GM19452 (cell line): ENCODE measurements at regions not wholly inside any gene's neighbourhood (a gene's known extent, or its start where the extent isn't known, plus 50 kb on each side); places are given as distances from the start of the nearest gene placed in this dataset.

Experiments used
- ATAC-seq: cut with Tn5 transposase; IDR thresholded peaks from one replicate; pipeline ENCODE4 v1.9.1; 2021; ENCODE audit not compliant: unreplicated experiment

GRCh38 chr3:157746391-157746790 is 243.2 kb upstream of the VEPH1 start:
- no peak for ATAC-seq

DNA sequence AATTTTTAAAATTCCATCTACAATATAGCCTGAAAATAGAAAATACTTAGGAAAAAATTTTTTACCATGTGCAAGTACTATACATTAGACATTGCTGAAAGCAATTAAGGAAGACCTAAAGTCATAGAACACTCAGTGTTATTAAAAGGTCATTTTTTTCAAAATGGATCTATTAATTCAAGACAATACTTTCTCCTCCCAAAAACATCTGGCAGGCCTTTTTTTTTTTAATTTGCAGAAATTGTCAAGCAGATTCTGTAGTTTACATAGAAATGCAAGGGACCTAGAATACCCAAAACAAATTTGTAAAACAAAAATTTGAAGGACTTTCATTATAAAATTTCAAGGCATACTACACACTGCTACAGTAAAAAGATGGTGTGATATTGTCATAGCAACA is 238.4 kb upstream of the VEPH1 start:
- ATAC-seq: no peak

DNA sequence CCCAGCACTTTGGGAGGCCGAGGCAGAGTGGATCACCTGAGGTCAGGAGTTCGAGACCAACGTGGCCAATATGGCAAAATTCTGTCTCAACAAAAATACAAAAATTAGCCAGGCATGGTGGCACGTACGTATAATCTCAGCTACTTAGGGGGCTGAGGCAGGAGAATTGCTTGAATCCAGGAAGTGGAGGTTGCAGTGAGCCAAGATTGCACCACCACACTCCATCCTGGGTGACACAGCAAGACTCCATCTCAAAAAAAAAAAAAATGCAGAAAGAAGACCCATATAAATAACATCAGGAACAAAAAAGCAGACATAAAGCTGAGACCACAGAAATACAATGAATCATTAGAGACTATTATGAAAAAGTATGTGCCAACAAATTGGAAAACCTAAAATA is 235.2 kb upstream of the VEPH1 start:
- no peak for ATAC-seq

DNA sequence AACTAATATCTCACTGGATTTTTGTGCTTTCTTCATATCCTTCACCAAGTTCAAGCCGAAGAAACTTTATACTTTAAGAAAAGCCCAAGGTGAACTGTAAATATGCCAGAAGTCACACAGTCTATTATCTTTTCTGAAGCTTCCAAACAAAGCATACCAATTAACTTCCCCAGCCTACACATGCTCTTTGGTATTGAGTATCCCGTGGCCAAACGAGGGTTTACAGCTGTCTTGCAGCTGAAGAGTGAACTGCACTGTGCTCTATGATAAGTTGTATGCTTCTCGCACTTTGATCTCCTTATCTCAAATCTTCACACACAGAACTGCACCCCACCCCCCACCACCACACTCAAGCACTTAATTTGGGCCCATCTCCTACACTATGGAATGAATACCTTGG is 215.6 kb upstream of the VEPH1 start:
- ATAC-seq: no peak

DNA sequence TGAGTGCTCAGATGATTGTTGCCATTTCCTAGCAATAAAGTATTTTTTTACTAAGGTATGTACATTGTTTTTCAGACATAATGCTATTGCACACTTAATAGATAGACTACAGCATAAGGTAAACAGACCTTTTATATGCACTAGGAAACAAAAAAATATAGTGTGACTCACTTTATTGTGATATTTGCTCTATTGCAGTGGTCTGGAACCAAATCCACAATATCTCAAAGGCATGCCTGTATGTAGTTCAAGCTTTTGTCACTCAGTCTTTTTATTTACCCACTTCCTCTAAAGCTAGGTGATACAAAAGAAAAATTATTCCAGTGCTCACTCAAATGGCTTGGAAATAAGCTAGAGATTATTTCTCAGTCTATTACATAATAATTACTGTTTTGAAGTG is 209.9 kb upstream of the VEPH1 start:
- no peak for ATAC-seq

DNA sequence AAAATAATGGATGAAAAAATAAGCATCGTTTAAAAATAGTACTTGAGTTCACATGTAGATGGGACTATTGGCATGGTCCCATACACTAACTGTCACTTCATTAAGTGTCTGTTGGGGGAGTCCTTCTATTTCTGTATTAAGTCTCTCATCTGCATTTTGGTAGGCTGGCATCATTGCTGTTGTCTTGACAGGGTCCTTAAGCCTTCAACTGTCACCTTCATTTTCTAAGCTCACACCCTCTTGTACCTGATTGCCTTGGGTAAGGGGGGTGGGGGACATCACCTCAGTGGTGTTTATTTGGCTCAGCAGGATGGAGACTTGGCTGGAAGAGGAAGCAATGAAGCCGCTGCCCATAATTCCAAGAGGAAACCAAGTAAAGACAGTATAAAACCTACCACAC is 202.0 kb upstream of the VEPH1 start:
- no peak for ATAC-seq

DNA sequence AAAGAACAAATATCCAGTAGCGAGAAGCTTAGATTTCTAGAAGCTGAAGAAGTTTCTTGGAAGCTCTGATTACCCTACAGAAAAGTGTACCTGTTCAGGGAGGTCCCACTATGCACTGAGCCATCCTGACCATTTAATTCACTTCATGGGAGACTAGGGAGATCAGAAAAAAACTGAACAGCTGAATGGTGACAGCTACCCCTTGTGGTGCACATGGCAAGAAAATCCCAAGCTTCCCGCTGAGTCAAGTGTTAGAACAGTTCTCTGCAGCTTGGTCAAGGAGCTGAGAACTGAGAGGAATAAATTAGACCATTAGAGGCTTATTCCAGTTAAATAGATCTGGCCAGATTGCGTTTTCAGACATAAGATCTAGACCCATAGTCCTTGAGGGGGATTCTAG is 197.2 kb upstream of the VEPH1 start:
- no peak for ATAC-seq

DNA sequence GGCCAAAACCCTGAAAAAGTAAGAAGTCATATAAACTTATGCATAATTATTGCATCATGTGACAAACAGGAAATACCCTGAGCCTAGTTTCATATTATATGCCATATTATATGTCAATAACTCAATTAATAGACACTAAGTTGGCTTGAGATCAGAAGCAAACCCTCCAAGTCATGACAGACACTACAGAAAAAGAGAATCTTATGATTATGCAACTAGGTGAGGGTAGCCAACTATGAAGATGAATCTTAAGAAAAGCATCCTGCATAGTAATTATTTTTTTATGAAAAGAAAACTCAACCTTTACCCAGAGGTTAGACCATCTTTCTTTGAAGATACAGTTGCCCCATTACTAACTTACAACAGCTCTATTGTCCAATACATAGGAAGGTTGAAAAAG is 192.4 kb upstream of the VEPH1 start:
- no peak for ATAC-seq

GRCh38 chr3:157695103-157695502 is 191.9 kb upstream of the VEPH1 start:
- no peak for ATAC-seq

DNA sequence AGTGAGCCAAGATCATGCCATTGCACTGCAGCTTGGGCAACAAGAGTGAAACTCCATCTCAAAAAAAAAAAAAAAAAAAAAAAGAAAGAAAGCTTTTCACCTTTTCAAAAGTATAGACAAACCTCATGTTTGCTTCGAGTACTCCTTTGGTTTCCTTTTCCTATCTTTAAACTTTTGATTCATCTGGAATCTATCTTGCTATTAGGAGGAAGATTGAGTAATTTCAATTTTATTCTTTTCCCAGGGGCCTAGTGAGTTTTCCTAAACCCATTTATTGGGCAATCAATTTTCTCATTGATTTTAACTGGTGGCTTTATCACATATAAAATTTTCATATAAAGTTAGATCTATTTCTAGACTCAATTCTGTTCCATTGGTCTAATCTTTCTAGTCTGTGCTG is 190.5 kb upstream of the VEPH1 start:
- no peak for ATAC-seq

GRCh38 chr3:157692468-157692867 is 189.3 kb upstream of the VEPH1 start:
- no peak for ATAC-seq

- no peak for ATAC-seq
Measured at GRCh38 chr3:157683668-157684067, 180.5 kb upstream of the VEPH1 start.

GRCh38 chr3:157672061-157672460 is 168.8 kb upstream of the VEPH1 start:
- ATAC-seq: no peak

- no peak for ATAC-seq
Measured at GRCh38 chr3:157671656-157672055, 168.4 kb upstream of the VEPH1 start.

DNA sequence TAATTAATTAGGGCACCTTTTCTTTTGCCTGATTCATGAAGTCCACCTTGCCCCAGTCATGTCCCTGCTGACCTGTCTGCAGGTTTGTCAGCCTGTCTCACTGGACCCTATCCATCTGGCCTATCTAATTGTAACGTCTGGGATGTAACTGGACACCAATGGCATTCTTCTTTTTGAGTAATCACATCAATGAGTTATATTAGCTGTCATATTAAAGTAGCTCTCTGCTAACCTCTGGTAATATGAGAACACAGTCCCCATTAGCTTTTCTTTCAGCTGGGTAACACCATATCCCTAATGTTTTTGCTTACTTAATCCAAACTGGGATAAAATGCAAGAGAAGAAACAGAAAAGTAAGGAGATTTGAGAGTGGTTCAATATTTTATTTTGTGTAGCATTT is 166.2 kb upstream of the VEPH1 start:
- ATAC-seq: no peak

DNA sequence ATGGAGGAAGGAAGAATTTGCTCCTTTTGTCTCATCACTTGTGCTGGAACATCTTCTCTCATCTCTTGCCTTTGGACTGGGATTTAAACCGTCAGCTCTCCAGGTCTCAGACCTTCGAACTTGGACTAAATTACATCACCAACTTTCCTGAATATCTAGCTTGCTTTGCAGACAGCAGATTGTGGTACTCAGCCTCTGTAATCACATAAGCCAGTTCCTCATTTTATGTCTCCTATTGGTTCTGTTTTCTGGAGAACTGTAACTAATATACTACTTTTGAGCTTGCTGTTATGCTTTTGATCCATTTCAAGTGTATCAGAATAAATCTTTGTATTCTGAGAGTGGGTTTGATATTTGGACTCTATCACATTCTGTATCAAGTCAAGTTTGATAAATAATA is 164.3 kb upstream of the VEPH1 start:
- ATAC-seq: no peak

DNA sequence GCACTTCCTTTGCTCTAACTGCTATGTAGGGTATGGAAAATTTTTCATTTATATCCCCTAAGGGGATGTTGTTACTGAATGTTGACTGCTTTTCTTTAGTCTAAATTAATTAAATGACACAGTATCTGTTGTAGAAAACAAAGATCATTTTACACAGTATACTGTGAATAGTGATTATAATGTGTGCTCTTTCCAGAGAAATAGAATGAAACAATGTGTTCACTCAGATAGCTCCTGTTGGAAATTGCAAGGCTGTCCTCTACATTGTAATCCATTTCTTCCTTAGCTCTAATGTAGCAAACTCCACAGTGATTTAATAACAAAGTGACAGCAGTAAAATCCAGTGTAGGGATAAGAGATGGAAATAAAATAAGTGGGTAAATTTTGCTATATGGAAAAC is 159.0 kb upstream of the VEPH1 start:
- no peak for ATAC-seq

- no peak for ATAC-seq
Measured at GRCh38 chr3:157660847-157661246, 157.6 kb upstream of the VEPH1 start.

- ATAC-seq: no peak
Measured at GRCh38 chr3:157652366-157652765, 149.2 kb upstream of the VEPH1 start.

GRCh38 chr3:157650699-157651098 is 147.5 kb upstream of the VEPH1 start:
- ATAC-seq: no peak

- no peak for ATAC-seq
Measured at GRCh38 chr3:157650172-157650571, 147.0 kb upstream of the VEPH1 start.

DNA sequence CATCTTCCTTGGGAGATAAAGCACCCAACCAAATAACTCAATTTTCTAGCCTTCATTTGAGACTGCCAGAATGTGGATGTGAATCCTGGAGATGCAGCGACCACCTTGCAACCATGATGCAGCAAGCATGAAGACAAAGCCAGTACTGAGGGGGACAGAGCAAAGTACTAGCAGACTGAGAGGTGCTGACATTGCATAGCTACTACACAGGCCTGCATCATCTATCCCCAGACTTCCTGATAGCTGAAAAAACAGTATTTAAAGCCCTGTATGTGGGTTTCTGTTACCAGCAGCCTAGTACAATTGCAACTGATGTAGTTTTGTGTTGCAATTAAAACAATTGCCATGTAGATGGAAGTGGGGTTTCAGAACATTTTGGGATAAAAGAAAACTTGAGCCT is 146.3 kb upstream of the VEPH1 start:
- no peak for ATAC-seq

- no peak for ATAC-seq
Measured at GRCh38 chr3:157647820-157648219, 144.6 kb upstream of the VEPH1 start.

DNA sequence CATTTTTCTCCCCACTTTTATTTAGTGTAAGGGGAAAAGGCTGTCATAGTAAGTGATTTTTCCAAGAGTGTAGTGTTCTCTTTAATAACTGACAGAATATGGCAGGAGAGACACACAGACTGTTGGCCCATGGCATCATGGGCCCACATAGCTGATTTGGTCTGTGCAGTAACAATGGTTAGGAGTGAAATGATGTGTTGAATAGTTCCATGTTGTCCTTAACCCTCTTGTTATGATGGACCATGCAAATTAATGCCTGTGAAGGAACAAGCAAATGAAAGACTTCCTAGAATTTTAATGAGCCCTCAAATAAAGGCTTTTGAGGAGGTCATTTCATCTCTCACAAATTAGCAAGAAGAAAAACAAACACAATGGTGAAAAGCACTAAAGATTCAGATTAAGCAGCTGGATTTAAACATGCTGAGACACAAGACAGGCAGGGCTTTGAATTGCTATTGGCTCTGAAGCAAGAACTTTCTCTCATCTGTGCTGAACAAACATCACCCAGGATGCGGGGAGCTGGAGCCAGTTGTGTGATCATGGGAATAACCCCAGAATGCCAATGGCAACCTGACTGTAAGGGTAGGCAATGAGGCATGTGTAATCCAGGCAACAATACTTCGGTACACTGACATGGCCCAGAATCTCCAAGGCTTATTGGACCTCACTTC is 136.7 kb upstream of the VEPH1 start:
- no peak for ATAC-seq
